AG09319 (cell line): ENCODE measurements at regions not wholly inside any gene's neighbourhood (a gene's known extent, or its start where the extent isn't known, plus 50 kb on each side); places are given as distances from the start of the nearest gene placed in this dataset.

Source experiments
- DNase-seq: peaks from one replicate; pipeline ENCODE4 v3.0.0-alpha.2; 2010; ENCODE audit warnings: low read depth; ENCODE audit errors: extremely low read depth
- TF ChIP-seq, protein P1 (sequence below): IDR thresholded peaks from 2 replicates; pipeline ENCODE4 v1.5.1; 2011; ENCODE audit warnings: low read depth, mild to moderate bottlenecking, inconsistent platforms, low read length, moderate library complexity

DNA sequence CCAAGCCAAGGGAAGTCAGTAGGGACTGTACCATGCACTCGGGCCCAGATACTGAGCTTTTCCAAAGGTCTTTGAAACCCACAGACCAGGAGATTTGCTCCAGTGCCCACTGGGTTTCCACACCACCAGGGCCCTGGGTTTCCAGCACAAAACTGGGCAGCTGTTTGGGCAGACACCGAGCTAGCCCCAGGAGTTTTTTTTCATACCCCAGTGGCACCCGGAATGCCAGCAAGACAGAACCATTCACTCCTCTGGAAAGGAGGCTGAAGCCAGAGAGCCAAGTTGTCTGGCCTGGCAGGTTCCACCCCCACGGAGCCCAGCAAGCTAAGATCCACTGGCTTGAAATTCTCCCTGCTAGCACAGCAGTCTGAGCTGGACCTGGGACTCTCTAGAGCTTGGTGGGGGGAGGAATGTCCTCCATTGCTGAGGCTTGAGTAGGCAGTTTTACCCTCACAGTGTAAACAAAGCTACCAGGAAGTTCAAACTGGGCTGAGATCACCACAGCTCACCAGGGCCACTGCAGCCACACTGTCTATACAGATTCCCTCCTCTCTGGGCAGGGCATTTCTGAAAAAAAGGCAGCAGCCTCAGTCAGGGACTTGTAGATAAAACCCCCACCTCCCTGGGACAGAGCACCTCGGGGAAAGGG, 793.7 kb downstream of the RPS29 start:
- DNase-seq: no peak
- TF ChIP-seq, protein P1, sequence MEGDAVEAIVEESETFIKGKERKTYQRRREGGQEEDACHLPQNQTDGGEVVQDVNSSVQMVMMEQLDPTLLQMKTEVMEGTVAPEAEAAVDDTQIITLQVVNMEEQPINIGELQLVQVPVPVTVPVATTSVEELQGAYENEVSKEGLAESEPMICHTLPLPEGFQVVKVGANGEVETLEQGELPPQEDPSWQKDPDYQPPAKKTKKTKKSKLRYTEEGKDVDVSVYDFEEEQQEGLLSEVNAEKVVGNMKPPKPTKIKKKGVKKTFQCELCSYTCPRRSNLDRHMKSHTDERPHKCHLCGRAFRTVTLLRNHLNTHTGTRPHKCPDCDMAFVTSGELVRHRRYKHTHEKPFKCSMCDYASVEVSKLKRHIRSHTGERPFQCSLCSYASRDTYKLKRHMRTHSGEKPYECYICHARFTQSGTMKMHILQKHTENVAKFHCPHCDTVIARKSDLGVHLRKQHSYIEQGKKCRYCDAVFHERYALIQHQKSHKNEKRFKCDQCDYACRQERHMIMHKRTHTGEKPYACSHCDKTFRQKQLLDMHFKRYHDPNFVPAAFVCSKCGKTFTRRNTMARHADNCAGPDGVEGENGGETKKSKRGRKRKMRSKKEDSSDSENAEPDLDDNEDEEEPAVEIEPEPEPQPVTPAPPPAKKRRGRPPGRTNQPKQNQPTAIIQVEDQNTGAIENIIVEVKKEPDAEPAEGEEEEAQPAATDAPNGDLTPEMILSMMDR: no peak

DNA sequence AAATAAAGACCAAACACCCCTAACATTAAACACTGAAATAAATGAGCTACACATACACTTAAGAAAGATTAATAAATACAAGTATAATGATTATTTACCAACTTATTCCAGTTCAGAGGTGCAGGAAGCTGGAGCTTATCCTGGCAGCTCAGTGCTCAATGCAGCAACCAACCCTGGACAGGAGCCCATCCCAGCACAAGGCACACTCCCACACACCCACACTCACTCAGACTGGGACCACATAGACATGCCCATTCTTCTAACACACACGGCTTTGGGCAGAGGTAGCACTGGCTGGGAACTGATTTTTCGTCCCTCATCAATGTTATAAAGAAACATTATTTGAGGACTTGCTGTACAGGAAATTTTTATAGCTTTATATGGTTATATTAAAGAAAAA, 797.4 kb downstream of the RPS29 start:
- no peak for DNase-seq
- TF ChIP-seq, protein P1: no peak

DNA sequence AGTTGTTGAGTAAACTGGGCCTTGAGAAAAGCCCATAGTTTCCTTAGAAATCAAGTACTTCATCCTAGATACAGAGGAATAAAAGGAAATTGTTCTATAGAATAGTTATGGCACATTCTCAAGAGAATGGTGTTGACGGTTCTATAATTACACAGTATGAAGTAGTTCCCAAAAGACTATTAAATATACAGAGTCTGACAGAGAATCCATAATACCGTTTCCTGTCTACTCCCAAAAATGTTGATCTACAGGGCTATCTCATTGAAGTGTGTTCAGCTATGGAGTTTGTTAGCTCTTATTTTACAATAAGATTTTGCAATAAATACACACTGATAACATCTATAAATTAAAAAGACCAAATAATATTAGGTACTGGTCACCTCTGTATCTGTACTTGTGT, 799.7 kb downstream of the RPS29 start:
- no peak for DNase-seq
- TF ChIP-seq, protein P1: no peak

DNA sequence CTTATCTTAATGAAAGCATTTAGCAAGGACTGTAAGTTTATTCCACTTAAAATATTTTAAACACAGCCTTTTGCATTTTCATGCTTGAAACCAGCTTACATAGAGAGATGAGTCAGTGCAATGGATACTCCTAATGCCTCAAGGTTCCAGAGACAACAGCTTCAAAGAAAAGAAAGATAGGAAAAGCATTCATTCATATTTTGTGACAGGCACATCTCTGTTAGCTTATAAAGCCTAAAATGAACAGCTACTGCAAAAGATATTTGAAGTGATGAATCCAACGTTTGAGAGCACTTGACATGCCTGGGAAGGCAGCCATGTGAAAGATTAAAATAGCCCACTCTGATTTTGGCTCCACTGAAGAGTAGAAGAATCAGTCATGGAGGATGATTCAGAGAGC, 814.5 kb downstream of the RPS29 start:
- TF ChIP-seq, protein P1: no peak
- no peak for DNase-seq

DNA sequence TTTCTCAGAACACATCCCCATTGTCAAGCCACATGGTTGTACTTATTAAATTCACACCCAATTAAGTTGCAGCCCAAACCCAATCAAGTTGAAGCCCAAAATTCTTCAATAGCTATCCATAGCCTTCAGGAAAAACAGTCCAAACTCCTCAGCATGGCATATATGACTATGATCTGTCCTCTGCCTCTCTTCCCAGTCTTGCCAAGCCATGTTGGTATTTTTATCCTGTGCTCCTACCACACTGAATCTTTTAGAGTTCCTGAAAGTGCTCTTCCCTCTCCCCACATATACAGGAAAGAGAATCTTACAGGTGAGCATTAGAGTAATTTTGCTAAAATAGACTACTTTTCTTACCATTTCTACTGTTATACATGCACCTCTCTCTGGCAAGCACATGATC, 834.9 kb downstream of the RPS29 start:
- TF ChIP-seq, protein P1: no peak
- DNase-seq: no peak

DNA sequence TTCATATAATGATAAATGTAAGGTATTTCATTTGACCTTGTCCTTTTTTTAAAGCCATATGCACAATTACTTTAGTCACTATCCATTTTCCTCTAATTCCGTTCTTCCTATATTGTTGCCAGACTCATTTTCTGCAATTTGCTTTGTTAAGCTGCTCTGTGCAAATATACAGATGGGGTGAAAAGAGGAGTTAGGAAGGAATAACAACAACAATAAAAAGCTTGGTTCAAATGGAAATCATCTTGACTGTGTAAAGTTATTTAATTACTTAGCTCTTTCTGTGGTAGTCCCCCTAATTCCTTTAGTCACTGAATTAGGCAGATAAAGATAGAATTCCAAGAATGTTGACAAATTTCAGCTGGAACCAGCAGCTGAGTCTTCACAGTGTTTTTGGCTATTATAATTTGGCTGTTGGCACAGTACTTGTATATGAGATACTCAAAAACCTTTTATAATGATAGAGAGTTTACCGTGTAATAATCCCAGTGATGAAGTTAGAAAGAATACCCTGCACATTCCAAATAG, 838.0 kb downstream of the RPS29 start:
- TF ChIP-seq, protein P1: no peak
- no peak for DNase-seq

DNA sequence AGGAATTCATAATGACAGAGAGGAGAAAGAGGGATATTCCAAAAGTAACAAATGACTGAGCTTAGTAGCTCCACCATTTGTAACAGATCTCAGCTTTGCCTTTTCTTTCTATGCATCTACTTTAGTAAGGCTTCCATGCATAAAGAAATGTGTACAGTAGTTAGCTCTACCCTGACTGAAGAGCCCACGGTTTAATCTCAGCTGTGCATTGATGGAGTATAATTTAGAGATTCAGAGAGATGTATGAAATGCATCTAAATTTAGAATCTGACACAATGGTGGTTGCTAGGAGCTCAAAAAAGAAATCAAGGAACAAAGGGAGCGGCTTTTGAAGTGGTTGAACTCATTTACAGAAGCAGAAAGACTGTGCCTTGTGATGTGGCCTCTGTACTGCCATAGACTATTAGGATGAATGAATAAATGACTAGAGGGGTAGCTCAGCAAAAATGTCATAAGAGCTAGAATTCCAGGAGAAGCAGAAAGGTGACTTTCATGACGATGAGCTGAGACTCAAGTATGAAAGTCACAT, 838.6 kb downstream of the RPS29 start:
- TF ChIP-seq, protein P1: no peak
- no peak for DNase-seq
